Ishikawa (cell line): ENCODE measurements at regions not wholly inside any gene's neighbourhood (a gene's known extent, or its start where the extent isn't known, plus 50 kb on each side); places are given as distances from the start of the nearest gene placed in this dataset.

Experiments used
- CEBPB ChIP-seq: IDR thresholded peaks from 2 replicates; pipeline ENCODE4 v1.6.1; 2012
- CREB1 ChIP-seq: IDR thresholded peaks from 2 replicates; pipeline ENCODE4 v1.6.1; 2012; ENCODE audit warnings: low read depth
- EGR1 ChIP-seq: IDR thresholded peaks from 2 replicates; pipeline ENCODE4 v1.6.1; 2012
- EP300 ChIP-seq: IDR thresholded peaks from 2 replicates; pipeline ENCODE4 v1.6.1; 2012; ENCODE audit warnings: borderline replicate concordance
- FOXM1 ChIP-seq: IDR thresholded peaks from 2 replicates; pipeline ENCODE4 v1.6.1; 2012; ENCODE audit warnings: low read depth, borderline replicate concordance
- NFIC ChIP-seq: IDR thresholded peaks from 2 replicates; pipeline ENCODE4 v1.6.1; 2012
- RAD21 ChIP-seq: IDR thresholded peaks from 2 replicates; pipeline ENCODE4 v1.6.1; 2012; ENCODE audit warnings: low read depth
- REST ChIP-seq: IDR thresholded peaks from 2 replicates; pipeline ENCODE4 v1.6.1; 2012; ENCODE audit warnings: low read depth, mild to moderate bottlenecking
- TAF1 ChIP-seq: IDR thresholded peaks from 2 replicates; pipeline ENCODE4 v1.6.1; 2012; ENCODE audit warnings: low read depth, mild to moderate bottlenecking
- TCF12 ChIP-seq: IDR thresholded peaks from 2 replicates; pipeline ENCODE4 v1.6.1; 2012; ENCODE audit warnings: low read depth
- TEAD4 ChIP-seq: IDR thresholded peaks from 2 replicates; pipeline ENCODE4 v1.6.1; 2012
- YY1 ChIP-seq: IDR thresholded peaks from 2 replicates; pipeline ENCODE4 v1.6.1; 2012; ENCODE audit warnings: low read depth
- ZBTB7A ChIP-seq: IDR thresholded peaks from 2 replicates; pipeline ENCODE4 v1.6.1; 2012; ENCODE audit warnings: low read depth
- TF ChIP-seq, protein P1 (sequence below): IDR thresholded peaks from 2 replicates; pipeline ENCODE4 v1.6.1; 2012
- TF ChIP-seq, protein P2 (sequence below): IDR thresholded peaks from 2 replicates; pipeline ENCODE4 v1.6.1; 2012

DNA sequence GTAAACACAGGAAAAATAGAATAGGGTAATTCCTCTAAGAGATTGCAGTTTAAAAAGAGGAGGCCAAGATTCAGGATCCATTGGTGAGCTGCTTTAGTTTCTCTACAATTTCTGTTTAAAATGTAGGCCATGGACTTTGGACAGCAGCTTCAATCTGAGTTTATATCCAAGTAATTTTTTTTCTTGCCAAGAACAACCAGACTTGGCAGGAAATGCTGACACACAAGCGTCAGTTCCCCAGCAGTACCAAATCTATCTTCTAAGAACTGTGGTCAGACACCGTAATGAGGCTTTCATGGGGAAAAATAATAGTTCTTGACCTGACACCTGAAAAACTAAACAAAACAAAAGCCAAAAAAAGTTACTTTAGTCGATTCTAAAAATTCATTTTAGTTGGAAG, 528.8 kb downstream of the CSNK1G3 start:
- no peak for TF ChIP-seq EP300
- no peak for TF ChIP-seq NFIC
- TF ChIP-seq ZBTB7A = no peak
- TF ChIP-seq FOXM1 = no peak

- TF ChIP-seq EGR1 (no peak), CREB1 (no peak), CEBPB (no peak), NFIC (no peak), TAF1 (no peak), EP300 (no peak), FOXM1 (no peak), REST (no peak), ZBTB7A (no peak), YY1 (no peak), TCF12 (no peak), RAD21 (no peak)
- TF ChIP-seq, protein P1, sequence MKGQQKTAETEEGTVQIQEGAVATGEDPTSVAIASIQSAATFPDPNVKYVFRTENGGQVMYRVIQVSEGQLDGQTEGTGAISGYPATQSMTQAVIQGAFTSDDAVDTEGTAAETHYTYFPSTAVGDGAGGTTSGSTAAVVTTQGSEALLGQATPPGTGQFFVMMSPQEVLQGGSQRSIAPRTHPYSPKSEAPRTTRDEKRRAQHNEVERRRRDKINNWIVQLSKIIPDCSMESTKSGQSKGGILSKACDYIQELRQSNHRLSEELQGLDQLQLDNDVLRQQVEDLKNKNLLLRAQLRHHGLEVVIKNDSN = no peak
- TF ChIP-seq, protein P2, sequence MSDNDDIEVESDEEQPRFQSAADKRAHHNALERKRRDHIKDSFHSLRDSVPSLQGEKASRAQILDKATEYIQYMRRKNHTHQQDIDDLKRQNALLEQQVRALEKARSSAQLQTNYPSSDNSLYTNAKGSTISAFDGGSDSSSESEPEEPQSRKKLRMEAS = no peak
Measured at GRCh38 chr5:124039410-124039809, 527.4 kb downstream of the CSNK1G3 start.

DNA sequence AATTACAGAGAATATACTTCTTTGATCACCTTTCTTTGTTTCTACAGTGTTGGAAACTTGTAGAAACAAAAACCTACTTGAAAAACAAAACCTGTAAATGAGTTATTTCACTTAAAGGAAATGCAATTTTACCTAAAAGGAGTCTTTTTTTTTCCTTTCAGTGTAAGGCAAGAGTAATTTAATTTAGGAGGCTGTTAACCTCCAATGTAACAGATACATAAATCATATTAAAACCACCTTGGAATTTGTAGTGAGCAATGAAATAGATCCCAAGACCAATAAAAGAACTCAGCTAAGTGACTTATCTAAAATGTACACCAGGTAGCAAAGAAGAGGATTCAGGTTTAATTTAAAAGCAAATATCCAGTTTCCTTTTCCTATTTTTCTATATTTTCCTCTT, 524.8 kb downstream of the CSNK1G3 start:
- TF ChIP-seq CREB1 (no peak), FOXM1 (no peak), EP300 (no peak), EGR1 (no peak), TCF12 (no peak), CEBPB (no peak), TEAD4 (no peak), TAF1 (no peak), ZBTB7A (no peak), YY1 (no peak), REST (no peak), NFIC (no peak)
- TF ChIP-seq, protein P2 = no peak

- TF ChIP-seq CREB1 (no peak), ZBTB7A (no peak), TAF1 (no peak), REST (no peak), TCF12 (no peak), EP300 (no peak), YY1 (no peak), EGR1 (no peak), RAD21 (no peak), CEBPB (no peak), FOXM1 (no peak), TEAD4 (no peak), NFIC (no peak)
- TF ChIP-seq, protein P1 = no peak
- TF ChIP-seq, protein P2 = no peak
Measured at GRCh38 chr5:124034963-124035362, 523.0 kb downstream of the CSNK1G3 start.
